ENCODE measurements at regions not wholly inside any gene's neighbourhood (a gene's known extent, or its start where the extent isn't known, plus 50 kb on each side); places are given as distances from the start of the nearest gene placed in this dataset.
"Not testable (repeated sequence)": the region's sequence is repeated elsewhere in the genome, so short reads cannot be mapped to it uniquely, and the experiment has no call there.

DNA sequence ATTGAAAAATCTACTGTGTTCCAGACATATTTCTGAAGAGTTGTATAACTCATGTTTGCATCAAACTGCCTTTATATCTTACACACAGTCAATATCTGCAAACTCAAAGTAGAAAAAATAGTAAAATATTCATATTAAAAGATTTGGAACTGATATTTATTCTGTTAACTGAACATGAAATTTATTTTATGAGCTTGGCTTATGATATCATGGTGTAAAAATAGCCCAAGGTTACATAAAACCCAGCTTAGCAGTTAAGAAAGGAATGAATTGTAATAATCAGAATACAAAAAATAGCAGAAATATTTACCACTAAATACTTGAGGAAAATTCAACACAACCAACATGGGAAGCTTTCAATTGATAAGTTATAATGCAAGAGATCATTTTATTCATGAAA, 367.9 kb downstream of the FLRT2 start:
- DNase-seq (ENCODE audit: low read depth in 2 of 2) = no peak

DNA sequence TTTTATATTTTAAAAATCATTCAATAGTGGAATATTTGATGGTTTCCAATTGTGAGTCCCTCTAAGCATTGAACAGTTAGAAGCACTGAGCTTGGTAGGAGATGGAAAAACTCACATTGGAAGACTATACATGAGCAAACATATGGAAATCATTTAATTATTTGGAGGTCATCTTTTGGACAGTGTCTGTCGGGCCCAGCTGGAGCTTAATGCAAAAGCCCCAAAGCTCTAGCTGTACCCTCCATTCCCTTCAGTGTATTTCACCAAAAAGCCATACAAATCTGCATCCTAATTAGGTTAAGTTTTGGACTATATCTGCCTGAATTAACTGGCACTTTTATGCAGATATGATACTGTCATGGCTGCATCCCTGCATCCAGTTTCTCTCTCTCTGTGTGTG, 365.7 kb downstream of the FLRT2 start:
- no peak for DNase-seq (ENCODE audit: low read depth in 2 of 2)

DNA sequence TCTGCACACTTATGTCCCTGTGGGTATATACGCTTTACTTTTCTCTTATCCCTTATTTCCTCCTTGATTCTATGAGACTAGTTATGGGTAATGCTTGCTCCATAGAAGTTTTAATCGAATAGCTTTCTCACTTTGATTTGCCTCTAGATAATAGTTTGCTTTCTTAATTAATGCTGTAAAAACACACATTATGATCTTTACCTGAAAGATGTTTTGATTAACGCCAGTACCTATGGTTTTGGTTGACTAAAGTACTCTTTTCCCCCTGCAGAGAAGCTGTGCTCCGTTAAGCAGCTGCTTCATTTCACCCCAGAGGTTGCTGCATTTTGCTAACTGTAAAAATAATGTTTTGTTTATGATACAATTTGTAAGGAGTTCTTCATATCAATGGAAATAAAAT, 362.3 kb downstream of the FLRT2 start:
- DNase-seq (ENCODE audit: low read depth in 2 of 2) = no peak

DNA sequence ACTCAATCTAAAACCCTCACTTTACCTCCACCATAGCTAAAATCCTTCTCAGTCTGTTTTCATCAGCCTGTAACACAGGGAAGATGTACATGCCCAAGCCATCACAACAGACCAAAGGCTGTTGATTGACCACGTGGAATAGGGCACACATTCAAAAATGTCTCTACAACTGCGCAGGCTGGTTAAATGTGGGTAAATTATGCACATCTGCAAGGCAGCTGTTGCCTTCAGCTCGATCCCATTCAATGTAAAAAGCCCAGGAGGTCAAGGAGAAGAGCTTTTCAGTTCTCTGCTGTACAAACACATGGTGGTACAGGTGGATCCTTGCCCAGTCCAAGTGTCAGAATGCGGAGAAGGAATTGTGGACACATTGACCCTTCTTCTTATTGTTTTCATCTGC, 354.0 kb downstream of the FLRT2 start:
- DNase-seq (ENCODE audit: low read depth in 2 of 2) = no peak

DNA sequence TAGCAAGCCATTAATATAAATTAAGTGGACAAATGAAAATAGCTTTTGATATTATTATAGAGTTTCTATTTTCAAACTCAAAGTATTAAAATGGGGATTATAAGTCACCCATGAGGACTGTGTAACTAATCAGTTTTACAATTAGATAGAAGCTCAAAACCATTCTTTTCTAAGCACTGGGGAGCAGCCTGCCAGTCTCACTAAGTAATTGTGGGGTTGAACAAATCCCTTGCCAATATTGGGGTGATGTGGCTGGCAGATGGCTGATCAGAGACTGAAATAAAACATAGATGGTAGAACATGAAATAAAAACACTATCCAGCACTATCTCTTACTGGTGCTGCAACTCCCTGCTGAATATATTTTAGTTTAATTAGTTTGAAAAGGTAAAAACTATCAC, 353.2 kb downstream of the FLRT2 start:
- DNase-seq (ENCODE audit: low read depth in 2 of 2) = no peak

DNA sequence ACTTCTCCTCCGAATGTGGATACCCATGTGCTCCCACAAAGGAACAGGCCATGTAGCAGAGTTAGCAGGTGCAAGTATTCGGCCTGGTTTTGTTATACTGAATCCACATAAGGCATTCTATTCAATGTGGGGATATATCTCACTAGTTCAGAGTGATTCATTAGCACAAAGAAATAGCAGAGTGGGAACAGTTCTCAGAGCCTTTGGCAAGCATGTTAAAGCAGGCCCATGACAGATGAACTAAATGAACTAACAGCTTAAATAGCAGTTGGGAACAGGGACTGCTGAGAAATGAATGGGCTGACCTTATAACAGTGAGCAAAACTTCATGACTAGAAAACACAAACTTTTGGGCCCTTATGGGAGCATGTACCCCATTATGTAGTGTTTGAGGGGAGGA, 352.0 kb downstream of the FLRT2 start:
- DNase-seq (ENCODE audit: low read depth in 2 of 2) = no peak

DNA sequence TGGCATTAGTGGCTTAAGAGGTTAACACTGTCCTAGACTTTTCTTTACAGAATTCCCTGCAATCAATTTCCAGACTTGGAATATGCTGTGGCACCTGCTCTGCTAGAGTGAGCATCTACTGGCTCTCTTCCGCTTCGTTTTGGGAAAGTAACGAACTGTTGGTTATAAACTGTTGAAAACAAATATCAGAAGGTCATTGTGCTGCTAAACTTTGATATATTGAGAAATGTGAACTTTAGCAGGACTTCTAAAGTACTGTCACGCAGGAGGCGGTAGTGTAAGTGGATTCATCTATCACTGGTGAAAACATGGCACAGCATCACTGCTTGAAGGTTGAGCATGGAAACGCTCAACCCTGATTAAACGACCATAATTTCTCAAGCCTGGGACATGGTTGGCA, 348.9 kb downstream of the FLRT2 start:
- no peak for DNase-seq (ENCODE audit: low read depth in 2 of 2)

DNA sequence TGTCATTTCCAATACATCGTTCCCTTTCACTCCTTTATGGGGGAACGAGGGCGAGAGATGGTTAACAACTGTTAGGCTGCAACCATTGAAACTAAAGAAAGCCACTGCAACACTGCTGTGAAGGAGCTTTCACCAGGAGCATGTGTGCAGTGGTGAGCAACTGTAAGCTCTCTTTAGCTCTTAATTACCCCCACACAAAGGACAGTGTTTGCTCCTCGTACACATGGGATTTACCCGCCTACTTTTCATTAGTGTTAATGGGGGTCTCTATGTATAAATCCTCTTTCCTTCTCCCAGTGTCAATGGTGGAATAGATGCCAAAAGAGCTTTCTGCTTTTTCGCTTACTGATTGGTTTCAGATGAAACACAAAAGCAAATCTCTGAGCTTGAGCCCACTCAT, 343.1 kb downstream of the FLRT2 start:
- DNase-seq (ENCODE audit: low read depth in 2 of 2) = no peak

DNA sequence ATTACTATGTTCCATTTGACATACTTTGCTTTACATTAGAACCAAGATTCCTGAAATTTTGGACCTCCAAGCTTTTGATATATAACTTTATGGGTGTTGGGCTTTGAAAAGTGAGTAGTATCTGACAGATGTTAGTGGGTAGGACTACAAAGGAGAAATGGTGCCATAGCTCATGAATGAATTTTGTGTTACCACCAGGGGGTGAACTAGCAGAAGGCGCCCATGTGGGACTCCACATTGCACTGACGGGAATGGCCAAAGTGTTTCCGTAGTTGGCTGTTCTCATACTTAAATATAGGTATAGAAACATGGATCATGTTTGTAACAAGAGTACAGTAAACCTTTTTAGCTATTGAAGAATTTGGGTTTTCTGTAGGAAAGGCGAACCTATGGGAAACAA, 337.5 kb downstream of the FLRT2 start:
- DNase-seq (ENCODE audit: low read depth in 2 of 2) = no peak

DNA sequence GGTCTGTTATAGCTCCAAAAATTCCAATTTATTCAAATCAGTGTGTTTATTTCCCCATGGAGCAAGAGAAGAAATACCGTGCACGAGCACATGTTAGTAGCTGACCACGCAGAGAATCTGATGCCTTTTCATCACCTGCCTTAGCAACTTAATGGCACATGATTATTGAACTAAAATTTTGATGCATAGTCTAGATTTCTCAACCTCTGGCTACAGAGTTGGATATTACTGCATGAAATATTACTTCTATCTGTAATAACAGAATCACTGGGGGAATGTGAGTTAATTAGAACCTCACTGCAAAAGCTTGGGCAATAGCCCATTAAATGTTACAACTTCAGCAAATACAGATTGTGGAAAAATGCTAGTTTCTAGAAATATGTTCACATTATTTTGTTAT, 335.8 kb downstream of the FLRT2 start:
- DNase-seq (ENCODE audit: low read depth in 2 of 2) = no peak

DNA sequence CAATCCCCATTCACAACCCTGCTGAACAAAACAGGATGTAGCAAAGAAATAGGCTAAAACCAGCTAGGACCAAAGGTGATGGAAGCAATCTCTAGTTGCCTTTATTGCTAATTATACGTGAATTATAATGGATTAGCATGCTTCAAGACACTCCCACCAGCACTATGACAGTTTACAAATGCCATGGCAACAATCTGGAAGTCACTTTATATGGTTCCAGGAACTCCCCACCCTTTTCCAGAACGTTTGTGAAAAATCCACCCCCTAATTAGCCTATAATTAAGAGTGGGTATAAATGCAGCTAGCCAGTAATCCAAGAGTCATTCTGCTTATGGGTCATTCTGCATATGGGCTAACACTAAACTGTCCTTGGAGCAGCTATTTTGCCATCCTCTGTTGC, 328.7 kb downstream of the FLRT2 start:
- DNase-seq (ENCODE audit: low read depth in 2 of 2) = no peak

DNA sequence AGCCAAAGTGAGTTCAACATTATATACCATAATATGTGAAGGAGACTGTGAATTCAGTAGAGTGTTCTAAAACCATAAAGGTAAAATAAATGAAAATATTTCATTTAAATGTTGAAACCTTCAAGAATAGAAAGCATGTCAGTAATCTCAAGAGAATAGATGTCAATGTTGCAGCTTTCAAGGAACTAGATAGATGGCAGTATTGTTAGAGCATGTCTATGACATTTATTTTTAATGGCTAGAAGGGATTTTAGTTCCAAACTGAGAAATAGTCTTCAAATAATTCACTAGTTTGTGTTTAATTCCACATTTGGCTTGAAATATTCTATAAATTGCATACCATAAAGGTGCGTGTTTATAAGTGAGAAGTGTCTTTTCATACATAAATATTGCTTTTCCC, 326.5 kb downstream of the FLRT2 start:
- DNase-seq (ENCODE audit: low read depth in 2 of 2) = no peak

DNA sequence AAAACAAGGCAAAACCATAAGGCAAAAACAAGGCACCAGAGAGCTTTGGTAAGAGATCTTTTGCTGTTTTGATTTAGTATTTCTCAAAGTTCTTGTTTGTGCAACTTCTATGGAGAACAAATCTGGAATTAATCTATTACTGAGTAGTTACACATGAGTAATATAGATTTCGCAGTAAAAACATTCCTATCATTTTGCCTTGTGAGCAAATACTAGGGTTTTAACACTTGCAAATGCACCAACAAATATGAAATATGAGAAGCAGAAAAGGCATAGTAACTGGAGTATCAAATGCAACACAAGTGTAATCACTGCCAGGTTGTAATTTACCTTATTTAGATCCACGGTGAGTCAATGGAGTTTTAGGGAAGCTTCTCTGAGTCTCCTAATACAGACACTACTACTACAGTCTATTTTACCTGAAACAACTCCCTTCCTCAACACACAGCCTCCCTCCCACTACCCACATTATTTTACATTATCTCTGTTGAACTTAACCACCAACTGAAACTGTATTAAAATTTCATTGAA, 324.1 kb downstream of the FLRT2 start:
- DNase-seq (ENCODE audit: low read depth in 2 of 2) = no peak

DNA sequence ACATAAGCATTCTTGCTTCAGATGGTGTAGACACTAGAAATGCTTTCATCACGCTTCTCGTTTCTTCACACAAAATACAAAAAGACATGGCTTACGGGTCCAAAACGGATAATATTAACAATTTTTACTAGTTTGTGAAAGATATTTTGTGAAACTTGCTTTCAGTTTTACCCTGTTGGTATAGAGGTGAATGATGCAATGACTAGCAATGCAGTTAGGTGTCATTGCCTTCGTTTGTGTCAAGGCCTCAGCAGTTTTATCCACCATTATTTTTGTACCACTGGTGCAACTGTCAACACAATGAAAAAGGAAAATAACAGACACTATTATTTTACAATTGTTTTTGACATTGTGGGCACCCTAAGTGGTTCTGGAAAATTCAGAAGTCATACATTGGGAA, 323.0 kb downstream of the FLRT2 start:
- no peak for DNase-seq (ENCODE audit: low read depth in 2 of 2)

DNA sequence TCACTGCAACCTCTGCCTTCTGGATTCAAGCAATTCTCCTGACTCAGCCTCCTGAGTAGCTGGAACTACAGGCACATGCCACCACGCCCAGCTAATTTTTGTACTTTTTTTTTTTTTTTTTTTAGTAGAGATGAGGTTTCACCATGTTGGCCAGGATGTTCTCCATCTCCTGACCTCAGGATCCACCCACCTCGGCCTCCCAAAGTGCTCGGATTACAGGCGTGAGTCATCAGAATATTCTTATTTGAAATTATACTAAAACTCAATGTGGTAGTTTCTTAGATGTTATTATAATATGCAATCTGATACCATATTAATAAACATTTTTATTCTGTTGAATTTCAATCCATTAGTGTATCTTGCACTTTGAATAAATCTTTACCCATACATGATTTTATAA, 322.2 kb downstream of the FLRT2 start:
- not testable (repeated sequence) for DNase-seq (ENCODE audit: low read depth in 2 of 2)

DNA sequence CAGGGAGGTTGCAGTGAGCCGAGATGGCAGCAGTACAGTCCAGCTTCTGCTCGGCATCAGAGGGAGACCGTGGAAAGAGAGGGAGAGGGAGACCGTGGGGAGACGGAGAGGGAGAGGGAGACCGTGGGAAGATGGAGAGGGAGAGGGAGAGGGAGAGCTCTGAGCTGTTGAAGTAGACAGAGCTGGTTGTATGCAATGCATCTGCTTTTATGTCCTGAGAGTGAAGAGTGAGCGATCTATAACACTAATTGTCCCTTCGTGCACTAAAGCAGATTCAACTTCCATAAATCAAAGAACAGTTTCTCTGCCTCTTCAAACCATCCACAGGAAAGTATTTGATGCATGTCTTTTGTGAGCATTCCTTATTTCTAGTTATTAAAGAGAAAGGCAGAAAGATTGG, 300.6 kb downstream of the FLRT2 start:
- DNase-seq (ENCODE audit: low read depth in 2 of 2) = not testable (repeated sequence)

DNA sequence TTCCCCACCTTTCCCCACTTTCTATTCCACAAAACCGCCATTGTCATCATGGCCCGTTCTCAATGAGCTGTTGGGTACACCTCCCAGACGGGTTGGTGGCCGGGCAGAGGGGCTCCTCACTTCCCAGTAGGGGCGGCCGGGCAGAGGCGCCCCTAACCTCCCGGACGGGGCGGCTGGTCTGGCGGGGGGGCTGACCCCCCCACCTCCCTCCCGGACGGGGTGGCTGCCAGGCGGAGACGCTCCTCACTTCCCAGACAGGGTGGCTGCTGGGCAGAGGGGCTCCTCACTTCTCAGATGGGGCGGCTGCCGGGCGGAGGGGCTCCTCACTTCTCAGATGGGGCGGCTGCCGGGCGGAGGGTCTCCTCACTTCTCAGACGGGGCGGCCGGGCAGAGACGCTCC, 299.7 kb downstream of the FLRT2 start:
- not testable (repeated sequence) for DNase-seq (ENCODE audit: low read depth in 2 of 2)

DNA sequence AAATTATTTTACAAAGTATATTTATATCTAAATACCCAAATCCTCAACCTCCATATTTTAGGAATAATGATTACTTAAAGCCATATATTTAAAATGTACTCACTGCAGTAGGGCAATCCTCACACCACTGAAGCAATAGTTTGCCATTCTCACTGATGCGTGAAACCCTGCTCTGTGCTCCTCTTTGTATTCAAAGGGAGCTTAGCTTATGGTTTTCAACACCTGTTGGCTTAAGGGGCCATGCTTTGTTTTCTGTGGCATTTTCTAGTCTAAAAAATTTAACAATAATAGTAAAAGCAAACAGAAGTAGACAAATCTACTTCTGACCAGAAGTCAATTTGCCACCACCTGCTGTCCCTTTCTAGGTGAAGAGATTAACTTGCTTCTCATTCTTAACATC, 294.6 kb downstream of the FLRT2 start:
- no peak for DNase-seq (ENCODE audit: low read depth in 2 of 2)

DNA sequence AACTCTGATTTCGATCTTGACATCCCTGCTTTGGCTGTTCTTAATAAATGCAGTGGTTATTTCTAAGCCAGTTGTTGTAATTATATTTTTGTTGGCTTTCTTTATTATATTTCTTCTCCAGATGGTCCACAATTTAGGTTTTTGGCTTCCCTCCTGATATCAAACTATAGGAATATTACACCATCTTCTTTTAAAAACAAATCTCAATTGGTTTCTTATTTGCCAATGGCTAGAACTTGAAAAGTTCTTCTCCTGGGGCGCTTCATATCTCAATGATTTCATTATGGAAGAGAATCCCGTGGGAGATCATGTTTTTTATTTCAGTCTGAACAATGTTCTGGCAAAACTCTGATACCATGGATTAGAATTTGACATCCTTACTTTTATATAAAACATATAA, 292.3 kb downstream of the FLRT2 start:
- no peak for DNase-seq (ENCODE audit: low read depth in 2 of 2)

DNA sequence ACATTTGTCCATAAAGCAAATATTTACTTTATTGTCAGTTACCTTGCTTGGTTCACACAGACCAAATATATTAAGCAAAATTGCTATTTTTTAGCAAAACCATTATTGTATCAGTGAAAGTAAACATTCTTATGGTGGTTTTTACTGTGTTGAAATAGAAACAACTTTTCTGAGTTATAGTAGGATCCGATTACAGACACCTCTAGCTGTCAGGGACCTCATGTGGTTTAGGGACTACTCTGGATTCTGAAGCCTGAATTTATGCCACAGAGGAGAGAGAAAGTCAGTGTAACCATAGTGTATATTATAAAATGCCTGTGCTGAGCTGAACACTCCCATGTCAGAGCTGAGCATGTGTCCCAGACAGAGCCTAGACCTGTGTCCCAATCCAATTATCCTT, 287.5 kb downstream of the FLRT2 start:
- no peak for DNase-seq (ENCODE audit: low read depth in 2 of 2)

DNA sequence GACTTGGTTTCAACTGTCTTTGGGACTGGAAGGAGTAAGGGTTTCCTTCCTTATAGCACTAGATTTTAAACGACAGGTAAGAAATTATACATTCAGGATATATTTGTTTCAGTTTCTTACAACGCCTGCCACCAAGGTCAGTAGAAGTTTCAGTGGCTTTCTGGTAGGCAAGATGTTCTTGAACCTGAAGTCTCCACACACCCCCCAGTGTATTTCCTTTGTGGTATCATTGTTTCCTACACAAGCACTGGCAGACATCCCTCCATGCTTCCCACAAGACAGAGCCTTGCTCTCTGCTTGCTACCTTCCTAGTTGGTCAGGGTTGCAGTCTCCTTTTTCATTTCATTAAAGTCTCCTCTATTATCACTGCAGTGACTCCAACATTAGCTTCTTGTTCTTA, 283.1 kb downstream of the FLRT2 start:
- DNase-seq (ENCODE audit: low read depth in 2 of 2) = no peak

DNA sequence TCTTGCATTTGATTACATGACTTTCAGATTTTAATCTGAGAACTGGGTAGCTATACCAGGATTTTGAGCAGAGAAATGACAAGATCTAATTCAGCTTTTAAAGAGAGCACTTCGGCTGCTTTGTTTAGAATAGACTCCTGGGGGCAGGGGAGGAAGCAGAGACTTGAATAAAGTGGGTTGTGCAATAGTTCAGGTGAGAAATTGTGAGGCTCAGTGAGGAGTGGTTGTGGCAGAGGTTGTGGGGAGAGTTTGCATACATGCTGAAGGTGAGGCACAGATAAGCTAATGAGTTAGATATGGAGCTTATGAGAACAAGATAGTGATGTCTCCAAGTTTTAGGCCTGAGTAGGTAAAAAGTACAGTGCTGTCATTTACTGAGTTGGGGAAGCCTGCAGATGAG, 281.4 kb downstream of the FLRT2 start:
- no peak for DNase-seq (ENCODE audit: low read depth in 2 of 2)

DNA sequence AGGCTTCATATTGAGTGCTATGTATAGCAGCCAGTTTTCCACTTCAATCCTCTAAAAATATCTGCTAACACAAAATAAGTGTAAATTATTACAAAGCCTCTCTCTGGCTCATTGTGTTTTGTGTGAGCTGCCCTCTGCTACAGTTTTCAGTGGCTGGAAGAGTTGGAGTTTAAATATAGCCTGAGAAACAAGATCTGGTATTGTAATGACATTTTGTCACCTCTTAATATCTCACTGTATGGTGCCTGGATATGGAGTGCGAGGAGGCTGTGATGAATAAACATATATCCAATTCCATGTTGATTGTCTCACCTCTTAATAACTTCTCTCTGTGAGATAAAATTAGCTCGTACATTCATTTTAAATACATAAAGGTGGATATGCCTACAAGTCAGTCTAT, 269.7 kb downstream of the FLRT2 start:
- DNase-seq (ENCODE audit: low read depth in 2 of 2) = no peak

DNA sequence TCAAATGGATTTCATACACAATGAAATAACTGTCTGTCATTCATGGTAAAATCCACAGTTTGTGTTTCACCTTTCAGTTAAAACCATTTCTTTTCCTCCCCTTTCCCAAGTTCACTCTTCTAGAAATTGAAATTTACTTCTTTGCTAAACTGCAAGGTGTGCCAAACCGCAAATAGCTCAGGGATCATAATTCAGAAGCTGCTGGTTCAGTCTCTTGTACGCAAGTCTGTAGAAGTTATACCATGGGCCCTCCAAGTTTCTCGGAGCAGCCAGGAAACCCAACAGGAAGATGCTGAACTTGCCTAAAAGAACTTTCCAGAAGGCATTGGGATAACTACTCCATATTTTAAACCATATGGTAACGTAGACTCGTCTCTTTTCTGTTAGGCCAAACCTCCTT, 268.9 kb downstream of the FLRT2 start:
- DNase-seq (ENCODE audit: low read depth in 2 of 2) = no peak

DNA sequence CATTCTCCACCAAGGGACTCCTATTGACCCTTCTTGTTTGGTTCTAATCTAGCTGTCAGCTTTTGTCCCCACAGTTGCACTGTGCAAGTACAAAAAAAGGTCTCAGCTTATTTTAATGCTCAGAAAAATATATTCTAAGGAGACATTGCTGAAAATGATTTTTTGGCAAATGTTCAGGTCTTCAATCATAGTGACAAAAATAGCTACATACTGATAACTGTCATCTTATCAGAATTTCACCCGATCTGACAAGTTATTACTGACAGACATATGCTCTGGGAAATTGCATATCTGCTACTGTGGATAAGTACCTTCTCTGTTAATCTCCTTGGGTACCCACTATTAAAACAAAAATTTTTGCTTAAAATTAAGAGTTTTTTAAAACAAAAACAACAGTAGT, 263.6 kb downstream of the FLRT2 start:
- DNase-seq (ENCODE audit: low read depth in 2 of 2) = no peak

Measured in stimulated activated CD4-positive, alpha-beta T cell treated with anti-CD3 and anti-CD28 coated beads, Interleukin-4, amount 100 ng/mL, for 48 hours (primary cell).